ENCODE measurements at regions not wholly inside any gene's neighbourhood (a gene's known extent, or its start where the extent isn't known, plus 50 kb on each side); places are given as distances from the start of the nearest gene placed in this dataset.
A peak's percentile ranks its signal among the peaks of the same experiment; 100 is the strongest.

GRCh38 chr5:143758015-143758414 is 53.9 kb upstream of the HMHB1 start:
- Histone ChIP-seq H3K4me1 (peaks cover 0 to 5% (median 0%) of the 10 kb centered on the region in 4 donors), H3K27me3 (no peaks in the 10 kb centered on the region), H3K36me3 (no peaks in the 10 kb centered on the region), H3K4me3 (no peak overlapping the region), H3K9me3 (no peaks in the 10 kb centered on the region), H3K27ac (no peak overlapping the region)
- WGBS, 5 donors: 80 to 89% (median 85%) methylated on average over 2 of the region's 2 CpGs
- no peak for TF ChIP-seq CTCF (IDR thresholded peaks at IDR 0.05)
- no peak for TF ChIP-seq POLR2A (IDR thresholded peaks at IDR 0.05)
- no peak for TF ChIP-seq POLR2AphosphoS5 (IDR thresholded peaks at IDR 0.05)
- TF ChIP-seq EP300 (IDR thresholded peaks at IDR 0.05): no peak
- DNase-seq: no peak
- intact Hi-C loops (cut with DNase I; ENCODE audit: low total_unique reads): no loop called here

GRCh38 chr5:143757116-143757515 is 54.8 kb upstream of the HMHB1 start:
- Histone ChIP-seq H3K9me3 (no peaks in the 10 kb centered on the region), H3K36me3 (no peaks in the 10 kb centered on the region), H3K4me3 (no peak overlapping the region), H3K27me3 (no peaks in the 10 kb centered on the region), H3K4me1 (peaks cover 0 to 5% (median 0%) of the 10 kb centered on the region in 4 donors), H3K27ac (no peak overlapping the region)
- no peak for DNase-seq
- WGBS, 5 donors: 72 to 80% (median 78%) methylated on average over 2 of the region's 2 CpGs
- TF ChIP-seq POLR2A (IDR thresholded peaks at IDR 0.05) (no peak), CTCF (IDR thresholded peaks at IDR 0.05) (no peak), EP300 (IDR thresholded peaks at IDR 0.05) (no peak), POLR2AphosphoS5 (IDR thresholded peaks at IDR 0.05) (no peak)
- intact Hi-C loops (cut with DNase I; ENCODE audit: low total_unique reads): no loop called here

- Histone ChIP-seq H3K4me1 (peaks cover 0 to 5% (median 0%) of the 10 kb centered on the region in 4 donors), H3K27me3 (no peaks in the 10 kb centered on the region), H3K27ac (no peak overlapping the region), H3K9me3 (no peaks in the 10 kb centered on the region), H3K36me3 (no peaks in the 10 kb centered on the region), H3K4me3 (no peak overlapping the region)
- intact Hi-C loops (cut with DNase I; ENCODE audit: low total_unique reads): no loop called here
- WGBS, 5 donors: 74 to 81% (median 79%) methylated on average over 1 of the region's 1 CpG
- DNase-seq: no peak
- TF ChIP-seq POLR2AphosphoS5 (IDR thresholded peaks at IDR 0.05): no peak
- no peak for TF ChIP-seq POLR2A (IDR thresholded peaks at IDR 0.05)
- no peak for TF ChIP-seq CTCF (IDR thresholded peaks at IDR 0.05)
- TF ChIP-seq EP300 (IDR thresholded peaks at IDR 0.05): no peak
Measured at GRCh38 chr5:143755966-143756365, 56.0 kb upstream of the HMHB1 start.

- no peaks in the 10 kb centered on the region for H3K9me3 ChIP-seq
- intact Hi-C loops (cut with DNase I; ENCODE audit: low total_unique reads): no loop called here
- TF ChIP-seq EP300 (IDR thresholded peaks at IDR 0.05) (no peak), CTCF (IDR thresholded peaks at IDR 0.05) (no peak), POLR2AphosphoS5 (IDR thresholded peaks at IDR 0.05) (no peak), POLR2A (IDR thresholded peaks at IDR 0.05) (no peak)
- WGBS, 5 donors: 67 to 85% (median 77%) methylated on average over 8 to 9 of the region's 9 CpGs
- peak in 1 of 2 donors; percentile 71 for DNase-seq
- no peaks in the 10 kb centered on the region for H3K4me1 ChIP-seq
- no peak overlapping the region for H3K4me3 ChIP-seq
- no peaks in the 10 kb centered on the region for H3K27me3 ChIP-seq
- H3K27ac ChIP-seq: no peak overlapping the region
- no peaks in the 10 kb centered on the region for H3K36me3 ChIP-seq
Measured at GRCh38 chr5:143752165-143752850, 59.7 kb upstream of the HMHB1 start.
